HG03039 (cell line): ENCODE measurements at regions not wholly inside any gene's neighbourhood (a gene's known extent, or its start where the extent isn't known, plus 50 kb on each side); places are given as distances from the start of the nearest gene placed in this dataset.
A peak's percentile ranks its signal among the peaks of the same experiment; 100 is the strongest.

Experiments
- ATAC-seq: cut with Tn5 transposase; IDR thresholded peaks from one replicate; pipeline ENCODE4 v1.9.1; 2021; ENCODE audit warnings: mild to moderate bottlenecking, moderate library complexity; ENCODE audit not compliant: unreplicated experiment

DNA sequence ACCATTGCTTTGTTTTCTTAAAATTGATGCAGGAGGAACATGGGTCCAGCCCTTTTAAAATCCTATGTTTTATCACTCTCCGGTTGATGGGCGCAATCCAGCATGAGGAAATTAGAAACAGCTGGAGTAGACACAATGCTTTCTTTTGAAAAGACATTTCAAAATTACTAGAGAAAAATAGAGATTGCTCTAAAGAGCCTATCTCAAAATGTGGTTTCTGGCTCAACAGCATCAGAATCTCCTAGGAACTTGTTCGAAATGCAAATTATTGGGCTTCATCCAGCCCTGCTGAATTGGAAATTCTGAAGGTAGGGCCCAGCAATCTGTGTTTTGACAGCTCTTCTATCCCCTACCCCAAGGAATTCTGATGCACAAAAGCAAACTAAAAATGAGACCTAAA is 190.8 kb upstream of the BMP2 start:
- ATAC-seq = no peak

- ATAC-seq = peak; percentile 43
These were observed 191.5 kb upstream of the BMP2 start for GRCh38 chr20:6575912-6576401.

- no peak for ATAC-seq
These were observed 200.7 kb upstream of the BMP2 start for GRCh38 chr20:6566821-6567220.

GRCh38 chr20:6562111-6562510 is 205.4 kb upstream of the BMP2 start:
- ATAC-seq = no peak

DNA sequence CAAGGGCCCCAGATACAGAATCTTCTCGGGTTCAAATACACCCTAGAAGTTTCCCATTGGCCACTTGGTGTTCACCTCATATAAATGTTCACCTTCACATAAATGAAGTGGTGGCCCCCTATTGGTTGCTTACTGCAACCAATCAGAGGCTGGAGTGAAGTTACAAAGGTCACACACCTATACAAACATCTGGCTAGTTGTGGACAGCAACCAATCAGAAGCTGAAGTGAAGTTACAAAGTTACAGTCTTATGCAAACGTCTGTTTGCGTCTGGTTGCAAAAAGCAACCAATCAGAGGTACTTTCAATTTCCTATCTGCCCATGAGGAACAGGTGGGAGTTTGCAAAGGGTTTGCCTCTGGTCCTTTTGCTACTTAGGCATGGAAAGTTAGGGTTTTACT is 206.5 kb upstream of the BMP2 start:
- ATAC-seq = no peak

- no peak for ATAC-seq
These were observed 207.7 kb upstream of the BMP2 start for GRCh38 chr20:6559791-6560190.

DNA sequence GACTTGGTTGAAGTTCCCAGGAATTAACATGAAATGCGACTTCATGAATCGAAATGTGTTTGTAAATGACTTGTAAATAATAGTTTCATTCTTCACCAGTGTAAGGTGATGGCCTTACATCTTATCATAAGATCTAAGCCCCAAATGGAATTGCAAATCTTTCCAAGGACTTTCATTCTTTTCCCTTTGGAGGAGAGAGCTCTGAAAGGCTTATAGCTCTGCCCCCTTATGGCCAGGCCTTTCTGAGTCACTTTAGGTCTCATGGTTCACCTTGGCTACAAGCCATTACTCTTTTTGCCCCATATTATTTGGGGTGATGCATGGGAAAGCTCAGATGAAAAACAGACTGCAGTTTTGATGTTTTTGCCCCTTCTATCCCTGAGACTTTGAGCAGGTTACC is 209.1 kb upstream of the BMP2 start:
- no peak for ATAC-seq

DNA sequence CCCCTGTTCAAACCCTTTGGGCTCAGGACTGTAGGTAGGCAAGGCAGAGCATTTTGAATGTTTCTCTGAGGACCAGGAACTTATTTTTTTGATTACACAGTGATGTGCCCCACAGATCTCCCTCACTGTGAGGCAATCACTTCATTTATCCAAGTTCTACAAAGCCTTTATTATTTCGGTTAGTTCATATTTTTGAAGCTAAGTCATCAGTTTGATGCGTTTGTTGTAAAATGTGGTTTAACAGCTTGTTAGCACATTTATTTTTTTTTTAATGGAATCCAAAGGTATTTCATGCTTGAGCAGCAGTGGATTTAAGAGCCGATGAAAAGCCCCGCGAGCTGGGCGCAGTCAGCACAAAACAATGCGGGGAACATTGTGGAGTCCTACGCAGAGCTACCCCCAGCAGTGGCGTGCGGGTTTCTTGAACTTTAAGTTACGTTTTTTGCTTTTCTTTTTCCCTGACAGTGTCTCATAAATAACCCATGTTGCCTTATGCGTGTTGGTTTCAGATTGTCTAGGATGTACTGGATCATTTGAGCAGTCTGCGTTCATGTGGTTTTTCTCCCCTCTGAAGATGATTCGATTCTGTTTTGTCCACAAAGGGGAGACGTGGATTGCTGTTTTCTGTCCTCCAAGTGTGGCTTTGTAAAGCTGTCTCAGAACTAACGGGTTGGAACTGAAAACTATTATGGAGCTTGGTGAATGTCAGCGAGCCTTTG is 233.6 kb upstream of the BMP2 start:
- no peak for ATAC-seq

DNA sequence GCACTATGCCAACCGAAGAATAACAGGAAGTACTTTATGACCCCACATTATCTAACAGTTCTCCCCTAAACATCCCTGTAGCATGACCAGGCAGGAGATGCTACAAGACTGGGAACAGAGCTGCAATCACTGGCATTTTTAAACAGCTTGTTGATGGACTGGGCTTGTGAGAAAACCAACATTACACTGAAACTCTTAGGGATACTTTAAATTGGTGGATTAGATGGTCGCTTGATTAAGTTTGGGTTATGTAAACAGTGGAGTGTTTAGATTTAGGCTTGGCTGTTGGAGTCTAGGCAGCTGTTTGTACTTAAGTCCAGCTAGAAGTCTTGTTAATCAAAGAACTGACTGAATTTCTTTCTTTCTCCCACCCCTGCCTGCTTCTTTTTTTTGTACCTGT is 234.1 kb upstream of the BMP2 start:
- no peak for ATAC-seq

- ATAC-seq = no peak
These were observed 236.6 kb upstream of the BMP2 start for GRCh38 chr20:6530779-6531315.

DNA sequence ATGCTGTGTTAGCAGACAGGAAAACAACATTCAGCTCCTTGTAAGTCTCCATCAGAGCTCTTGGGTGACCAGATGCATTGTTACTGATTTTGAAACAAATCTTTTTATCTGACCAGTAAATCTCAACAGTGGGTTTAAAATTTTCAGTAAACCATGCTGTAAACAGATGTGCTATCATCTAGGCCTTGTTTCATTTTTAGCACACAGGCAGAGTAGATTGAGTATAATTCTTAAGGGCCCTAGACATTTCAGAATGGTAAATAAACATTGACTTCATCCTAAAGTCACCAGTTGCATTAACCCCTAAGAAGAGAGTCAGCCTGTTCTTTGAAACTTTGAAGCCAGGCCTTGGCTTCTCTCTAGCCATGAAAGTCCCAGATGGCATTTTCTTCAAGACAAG is 237.2 kb upstream of the BMP2 start:
- ATAC-seq = no peak

GRCh38 chr20:6525447-6526303 is 241.8 kb upstream of the BMP2 start:
- ATAC-seq = no peak

DNA sequence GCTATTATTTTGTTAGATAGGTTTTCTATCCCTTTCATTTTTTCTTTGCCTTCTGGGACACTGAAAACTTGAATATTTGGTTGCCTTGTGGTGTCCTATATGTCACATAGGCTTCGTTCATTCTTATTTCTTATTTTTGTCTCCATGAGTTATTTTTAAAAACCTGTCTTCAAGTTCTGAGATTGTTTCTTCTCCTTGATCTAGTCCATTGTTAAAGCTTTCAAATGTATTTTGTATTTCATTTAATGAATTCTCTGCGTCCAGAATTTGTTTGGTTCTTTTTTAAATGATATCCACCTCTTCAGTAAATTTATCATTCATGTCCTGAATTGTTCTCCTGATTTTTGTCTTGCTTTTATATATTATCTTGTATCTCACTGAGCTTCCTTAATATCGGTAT is 243.2 kb upstream of the BMP2 start:
- no peak for ATAC-seq

DNA sequence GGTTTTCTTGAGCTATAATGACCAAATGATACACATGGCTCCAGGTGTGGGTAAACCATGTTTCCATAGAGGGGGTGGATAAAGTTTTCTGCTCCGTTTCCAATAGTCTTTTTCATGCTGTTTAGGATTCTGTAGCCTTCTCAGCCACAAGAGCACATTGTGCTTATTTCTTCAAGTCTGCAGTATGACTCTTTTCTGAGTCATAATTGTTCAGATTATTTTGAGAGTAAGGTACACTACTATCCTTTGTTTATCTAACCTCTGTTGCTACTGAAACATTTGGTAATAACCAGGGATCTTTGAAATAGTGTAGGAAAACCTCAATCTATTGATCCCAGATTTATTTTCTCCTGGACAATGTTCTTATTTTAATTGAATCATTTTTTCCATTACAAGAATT is 247.9 kb upstream of the BMP2 start:
- no peak for ATAC-seq

DNA sequence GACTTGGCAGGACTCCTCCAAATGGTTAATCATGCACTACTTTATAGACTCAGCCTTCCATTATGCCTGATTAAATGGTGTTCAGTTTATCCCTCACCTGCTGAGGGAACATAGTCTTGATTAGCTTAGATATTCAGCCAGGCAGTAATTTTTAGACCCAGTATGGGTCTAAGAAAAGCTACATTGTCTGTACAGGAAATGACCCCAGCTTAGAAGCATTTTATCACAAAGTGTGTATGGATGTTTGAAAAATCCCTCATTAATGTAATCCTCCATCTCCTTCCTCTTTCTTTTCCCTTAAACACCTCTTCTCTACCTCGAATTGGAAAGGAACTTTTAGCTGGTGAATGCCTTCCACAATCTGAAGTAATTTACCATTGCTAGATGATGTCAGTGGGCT is 252.2 kb upstream of the BMP2 start:
- ATAC-seq = no peak

- no peak for ATAC-seq
These were observed 253.9 kb upstream of the BMP2 start for GRCh38 chr20:6513599-6513998.

GRCh38 chr20:6509374-6509773 is 258.1 kb upstream of the BMP2 start:
- no peak for ATAC-seq

GRCh38 chr20:6506906-6507305 is 260.6 kb upstream of the BMP2 start:
- ATAC-seq = no peak

DNA sequence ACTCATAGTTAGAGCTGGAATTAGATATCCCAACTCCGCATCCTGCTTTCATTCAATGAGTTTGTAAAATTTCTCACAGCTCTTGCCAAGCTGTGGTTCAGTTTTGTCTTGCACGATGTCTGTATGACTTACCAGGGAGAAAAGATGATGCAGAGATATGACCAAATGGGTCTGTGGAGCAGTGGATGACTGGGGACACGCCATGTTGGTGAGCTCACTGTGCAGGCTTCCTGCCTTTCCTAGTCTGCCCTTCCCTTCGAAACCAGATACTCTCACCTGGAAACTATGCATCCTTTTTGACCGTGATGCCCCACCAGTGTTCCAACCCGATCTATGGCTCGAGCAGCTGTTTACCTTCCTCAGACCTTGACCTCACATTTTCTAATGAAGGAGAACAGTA is 262.7 kb upstream of the BMP2 start:
- ATAC-seq = no peak

DNA sequence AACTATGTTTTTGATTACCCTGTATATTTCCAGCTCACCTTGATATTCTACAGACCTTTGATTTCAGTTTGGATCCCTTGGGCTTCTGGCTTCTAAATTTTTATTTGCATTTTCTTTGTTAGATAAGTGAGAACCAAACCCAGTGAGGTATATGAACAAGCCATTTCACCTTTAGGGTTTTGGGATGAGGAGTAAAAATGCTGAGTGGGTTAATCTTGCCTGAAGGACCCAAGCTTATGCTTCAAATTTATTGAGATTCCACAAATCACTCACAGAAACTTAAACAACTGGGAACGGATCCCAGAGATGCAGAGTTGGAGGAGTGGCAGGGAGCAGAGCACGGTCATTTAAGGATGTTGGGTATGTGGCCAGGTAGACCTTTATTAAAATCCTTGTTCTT is 263.3 kb upstream of the BMP2 start:
- ATAC-seq = no peak

DNA sequence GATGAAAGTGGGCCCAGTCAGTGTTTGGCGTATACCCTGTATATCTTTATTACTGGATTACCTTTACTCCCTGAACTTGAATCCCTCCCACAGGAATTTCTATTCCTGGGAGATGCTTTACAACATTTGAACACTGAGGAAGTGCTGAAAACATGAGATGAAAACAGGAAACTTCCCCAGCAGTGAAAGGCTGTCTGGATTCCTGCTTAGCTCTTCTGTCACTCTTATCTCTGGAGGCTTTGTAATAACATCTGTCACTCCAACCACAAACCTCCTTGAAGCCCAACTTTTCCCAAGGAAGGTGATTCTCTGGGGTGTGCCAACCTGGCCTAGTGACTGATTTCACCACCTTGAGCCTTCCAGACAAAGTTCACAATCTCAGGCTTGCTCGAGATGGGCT is 264.5 kb upstream of the BMP2 start:
- no peak for ATAC-seq

- no peak for ATAC-seq
These were observed 265.3 kb upstream of the BMP2 start for GRCh38 chr20:6502219-6502618.
